Kidney epithelial cell (primary cell): ENCODE measurements at regions not wholly inside any gene's neighbourhood (a gene's known extent, or its start where the extent isn't known, plus 50 kb on each side); places are given as distances from the start of the nearest gene placed in this dataset.

Source experiments
- DNase-seq: peaks from one replicate; pipeline ENCODE4 v3.0.0-alpha.2; 2010; ENCODE audit warnings: low read depth
- H3K27me3 ChIP-seq: 2 replicates; pipeline ENCODE4 v1.6.0; 2011; ENCODE audit warnings: low read length; ENCODE audit not compliant: control insufficient read depth, insufficient read depth
- H3K36me3 ChIP-seq: 2 replicates; pipeline ENCODE4 v1.5.1; 2011; ENCODE audit warnings: low read length; ENCODE audit not compliant: control insufficient read depth, insufficient read depth
- H3K4me3 ChIP-seq: 2 replicates; pipeline ENCODE4 v1.5.1; 2011; ENCODE audit warnings: low read depth, mild to moderate bottlenecking, control low read depth, low read length
- TF ChIP-seq, protein P1 (sequence below): IDR thresholded peaks from 2 replicates; pipeline ENCODE4 v1.5.1; 2011; ENCODE audit warnings: mild to moderate bottlenecking, moderate library complexity, low read length, control low read depth, inconsistent platforms; ENCODE audit not compliant: insufficient read depth, poor library complexity, severe bottlenecking

DNA sequence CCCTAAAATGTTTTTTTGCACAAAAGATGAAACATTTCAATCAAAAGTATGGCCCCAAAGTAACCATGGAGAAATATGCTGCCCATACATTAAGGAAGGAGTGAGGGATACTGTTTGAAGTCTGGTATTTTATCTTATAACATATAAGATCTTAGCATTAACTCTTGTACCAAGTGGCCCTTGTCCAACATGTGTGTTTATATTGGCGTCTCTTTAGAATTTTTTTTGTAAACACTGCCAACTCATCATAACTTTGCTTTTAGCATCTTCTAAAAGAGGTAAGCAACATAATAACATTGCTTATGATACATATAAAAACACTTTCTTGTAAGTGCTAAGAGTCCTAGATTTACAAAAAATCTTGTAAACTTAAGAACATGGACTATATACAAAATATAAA lies 419.7 kb downstream of the ADAMTS20 start:
- no peak overlapping the region for H3K4me3 ChIP-seq
- no peak for DNase-seq
- TF ChIP-seq, protein P1, sequence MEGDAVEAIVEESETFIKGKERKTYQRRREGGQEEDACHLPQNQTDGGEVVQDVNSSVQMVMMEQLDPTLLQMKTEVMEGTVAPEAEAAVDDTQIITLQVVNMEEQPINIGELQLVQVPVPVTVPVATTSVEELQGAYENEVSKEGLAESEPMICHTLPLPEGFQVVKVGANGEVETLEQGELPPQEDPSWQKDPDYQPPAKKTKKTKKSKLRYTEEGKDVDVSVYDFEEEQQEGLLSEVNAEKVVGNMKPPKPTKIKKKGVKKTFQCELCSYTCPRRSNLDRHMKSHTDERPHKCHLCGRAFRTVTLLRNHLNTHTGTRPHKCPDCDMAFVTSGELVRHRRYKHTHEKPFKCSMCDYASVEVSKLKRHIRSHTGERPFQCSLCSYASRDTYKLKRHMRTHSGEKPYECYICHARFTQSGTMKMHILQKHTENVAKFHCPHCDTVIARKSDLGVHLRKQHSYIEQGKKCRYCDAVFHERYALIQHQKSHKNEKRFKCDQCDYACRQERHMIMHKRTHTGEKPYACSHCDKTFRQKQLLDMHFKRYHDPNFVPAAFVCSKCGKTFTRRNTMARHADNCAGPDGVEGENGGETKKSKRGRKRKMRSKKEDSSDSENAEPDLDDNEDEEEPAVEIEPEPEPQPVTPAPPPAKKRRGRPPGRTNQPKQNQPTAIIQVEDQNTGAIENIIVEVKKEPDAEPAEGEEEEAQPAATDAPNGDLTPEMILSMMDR = no peak
- no peaks in the 10 kb centered on the region for H3K36me3 ChIP-seq
- H3K27me3 ChIP-seq = no peaks in the 10 kb centered on the region

DNA sequence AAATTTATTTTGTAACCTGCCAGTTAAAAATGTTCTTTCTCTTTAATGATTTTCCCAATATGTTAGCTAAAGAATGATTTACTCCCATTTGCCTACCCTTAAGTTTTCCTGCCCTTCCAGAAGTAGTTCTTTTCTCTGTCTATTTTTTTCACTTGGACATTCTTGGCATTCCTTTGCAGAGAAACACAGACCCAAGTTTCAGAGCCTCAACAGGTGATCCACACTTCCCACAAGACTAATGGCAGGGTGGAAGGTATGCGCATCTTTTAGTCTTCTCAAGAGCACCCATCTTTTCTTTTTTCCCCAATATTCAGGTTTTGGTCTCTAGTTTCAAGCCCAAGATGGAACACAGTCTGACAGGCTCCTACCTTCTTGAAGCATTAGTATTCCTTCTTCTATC lies 420.7 kb downstream of the ADAMTS20 start:
- Histone ChIP-seq H3K36me3 (no peaks in the 10 kb centered on the region), H3K4me3 (no peak overlapping the region), H3K27me3 (no peaks in the 10 kb centered on the region)
- TF ChIP-seq, protein P1 = no peak
- DNase-seq = no peak

DNA sequence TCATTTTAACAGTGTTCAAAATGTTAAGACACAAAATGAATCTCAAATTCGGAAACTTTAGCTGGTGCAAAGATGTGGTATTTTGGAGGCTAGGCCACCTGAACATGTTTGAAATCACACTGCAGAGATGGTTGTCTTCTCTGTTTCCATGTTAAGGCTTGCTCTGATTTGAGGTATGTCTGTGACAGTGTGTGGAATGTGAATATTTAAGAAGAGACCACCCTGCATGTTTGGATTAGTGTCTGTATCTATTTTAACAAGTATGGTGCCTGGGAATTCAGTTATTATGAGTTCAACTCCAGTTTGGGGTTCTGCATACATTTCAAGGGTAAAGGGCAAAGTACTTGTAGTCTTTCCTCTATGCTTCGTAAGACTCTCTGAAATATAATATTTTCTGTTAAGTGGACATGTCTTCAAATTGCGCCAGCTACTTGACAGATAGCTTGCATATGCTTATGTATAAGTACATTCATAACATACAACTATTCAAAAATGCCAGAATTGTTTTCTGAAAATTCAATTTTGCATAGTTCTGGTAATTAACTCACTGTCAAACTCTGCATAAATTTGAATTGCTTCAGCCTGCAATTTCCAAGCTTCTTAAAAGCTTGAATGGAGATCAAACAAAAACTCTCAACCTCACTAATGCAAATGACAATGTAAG lies 424.0 kb downstream of the ADAMTS20 start:
- no peaks in the 10 kb centered on the region for H3K36me3 ChIP-seq
- DNase-seq = no peak
- H3K4me3 ChIP-seq = no peak overlapping the region
- TF ChIP-seq, protein P1 = no peak
- H3K27me3 ChIP-seq = no peaks in the 10 kb centered on the region

DNA sequence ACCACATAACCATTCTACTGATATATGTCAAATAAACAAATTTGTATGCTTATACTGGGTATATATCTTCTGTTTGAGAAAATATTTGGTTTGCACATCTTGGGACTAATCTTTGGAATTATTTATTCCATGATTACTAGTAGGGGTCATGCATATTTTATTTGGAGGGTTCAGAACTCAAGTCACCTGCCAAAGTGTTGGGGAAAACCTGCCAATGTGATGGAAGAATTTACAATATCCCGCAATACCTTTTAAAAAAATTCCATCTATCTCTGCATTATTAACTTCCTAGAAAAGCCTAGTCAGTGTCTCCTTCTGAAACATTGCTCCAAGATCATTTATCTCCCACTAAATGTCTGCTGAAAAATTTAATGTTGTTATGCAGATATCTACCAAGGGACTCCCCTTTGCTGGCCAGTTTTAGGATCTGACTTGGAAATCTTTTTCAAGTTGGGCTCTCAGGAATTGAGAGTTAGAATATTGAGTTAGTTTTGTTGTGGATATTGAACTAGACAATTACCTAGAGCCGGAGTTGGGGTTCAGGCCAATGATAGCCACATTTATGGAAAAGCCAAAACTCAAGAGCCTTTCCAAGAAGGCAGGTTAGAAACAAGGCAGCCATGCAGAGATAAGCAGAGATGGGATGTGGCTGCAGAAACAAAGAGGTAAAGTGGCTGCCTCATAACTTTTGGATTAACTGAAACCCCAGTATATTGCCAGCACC lies 425.2 kb downstream of the ADAMTS20 start:
- TF ChIP-seq, protein P1 = no peak
- DNase-seq = no peak
- Histone ChIP-seq H3K36me3 (no peaks in the 10 kb centered on the region), H3K4me3 (no peak overlapping the region), H3K27me3 (no peaks in the 10 kb centered on the region)

DNA sequence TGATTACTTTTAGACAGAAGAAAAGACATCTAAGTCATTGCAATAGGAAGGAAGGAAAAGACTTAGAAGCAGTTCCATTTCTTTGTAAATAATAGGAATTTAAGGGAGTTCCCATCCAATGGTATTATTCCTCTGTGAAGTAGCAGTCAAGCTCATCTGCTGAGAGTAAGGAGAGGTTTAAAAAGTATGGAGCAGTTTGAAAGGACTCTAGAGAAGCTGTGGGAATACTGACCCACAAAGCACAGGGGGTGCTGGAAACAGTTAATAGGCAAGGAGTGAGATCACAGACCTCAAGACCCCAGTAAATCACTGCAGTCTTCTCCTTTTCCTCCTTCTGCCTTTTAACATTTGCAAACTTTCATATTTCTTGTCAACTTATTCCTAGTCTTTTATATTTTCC lies 428.5 kb downstream of the ADAMTS20 start:
- no peak for DNase-seq
- TF ChIP-seq, protein P1 = no peak

More for the DNA sequence above, 428.5 kb downstream of the ADAMTS20 start:
- Histone ChIP-seq H3K4me3 (no peak overlapping the region), H3K36me3 (no peaks in the 10 kb centered on the region), H3K27me3 (no peaks in the 10 kb centered on the region)
